HFFc6 (cell line): ENCODE measurements at regions not wholly inside any gene's neighbourhood (a gene's known extent, or its start where the extent isn't known, plus 50 kb on each side); places are given as distances from the start of the nearest gene placed in this dataset.

ENCODE experiments used
- DNase-seq: peaks from one replicate; pipeline ENCODE4 v3.0.0-alpha.2; 2018
- H3K27ac Mint-ChIP-seq: 2 replicates; pipeline ENCODE4 v1.8.0; 2020; ENCODE audit warnings: mild to moderate bottlenecking, mixed read lengths
- H3K27me3 Mint-ChIP-seq: 2 replicates; pipeline ENCODE4 v1.8.0; 2021; ENCODE audit warnings: mild to moderate bottlenecking, moderate library complexity, mixed read lengths; ENCODE audit not compliant: insufficient read depth
- H3K36me3 Mint-ChIP-seq: 2 replicates; pipeline ENCODE4 v1.8.0; 2021; ENCODE audit warnings: low read depth, mixed read lengths
- H3K4me1 Mint-ChIP-seq: 2 replicates; pipeline ENCODE4 v1.8.0; 2020; ENCODE audit warnings: low read depth, mixed read lengths
- H3K4me3 Mint-ChIP-seq: 2 replicates; pipeline ENCODE4 v1.8.0; 2020; ENCODE audit warnings: mild to moderate bottlenecking, moderate library complexity, mixed read lengths
- H3K9me3 Mint-ChIP-seq: 2 replicates; pipeline ENCODE4 v1.8.0; 2020; ENCODE audit warnings: mild to moderate bottlenecking, mixed read lengths
- TF ChIP-seq, protein P1 (sequence below): fragments of 200-600 bp; sonication (generic); IDR thresholded peaks from 2 replicates; pipeline ENCODE4 v1.5.0; 2021; ENCODE audit warnings: antibody characterized with exemption, mild to moderate bottlenecking

- Mint-ChIP-seq H3K4me3 (no peak overlapping the region), H3K4me1 (no peaks in the 10 kb centered on the region), H3K9me3 (no peaks in the 10 kb centered on the region), H3K27ac (no peak overlapping the region), H3K27me3 (peaks cover 46% of the 10 kb centered on the region), H3K36me3 (no peaks in the 10 kb centered on the region)
- DNase-seq = no peak
- TF ChIP-seq, protein P1, sequence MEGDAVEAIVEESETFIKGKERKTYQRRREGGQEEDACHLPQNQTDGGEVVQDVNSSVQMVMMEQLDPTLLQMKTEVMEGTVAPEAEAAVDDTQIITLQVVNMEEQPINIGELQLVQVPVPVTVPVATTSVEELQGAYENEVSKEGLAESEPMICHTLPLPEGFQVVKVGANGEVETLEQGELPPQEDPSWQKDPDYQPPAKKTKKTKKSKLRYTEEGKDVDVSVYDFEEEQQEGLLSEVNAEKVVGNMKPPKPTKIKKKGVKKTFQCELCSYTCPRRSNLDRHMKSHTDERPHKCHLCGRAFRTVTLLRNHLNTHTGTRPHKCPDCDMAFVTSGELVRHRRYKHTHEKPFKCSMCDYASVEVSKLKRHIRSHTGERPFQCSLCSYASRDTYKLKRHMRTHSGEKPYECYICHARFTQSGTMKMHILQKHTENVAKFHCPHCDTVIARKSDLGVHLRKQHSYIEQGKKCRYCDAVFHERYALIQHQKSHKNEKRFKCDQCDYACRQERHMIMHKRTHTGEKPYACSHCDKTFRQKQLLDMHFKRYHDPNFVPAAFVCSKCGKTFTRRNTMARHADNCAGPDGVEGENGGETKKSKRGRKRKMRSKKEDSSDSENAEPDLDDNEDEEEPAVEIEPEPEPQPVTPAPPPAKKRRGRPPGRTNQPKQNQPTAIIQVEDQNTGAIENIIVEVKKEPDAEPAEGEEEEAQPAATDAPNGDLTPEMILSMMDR = no peak
Measured at GRCh38 chr9:126235336-126236243, 91.0 kb upstream of the MVB12B start.

GRCh38 chr9:126236273-126236672 lies 90.4 kb upstream of the MVB12B start:
- Mint-ChIP-seq H3K9me3 (no peaks in the 10 kb centered on the region), H3K36me3 (no peaks in the 10 kb centered on the region), H3K4me1 (no peaks in the 10 kb centered on the region), H3K27me3 (peaks cover 45% of the 10 kb centered on the region), H3K27ac (no peak overlapping the region), H3K4me3 (no peak overlapping the region)
- TF ChIP-seq, protein P1 = no peak
- DNase-seq = no peak

DNA sequence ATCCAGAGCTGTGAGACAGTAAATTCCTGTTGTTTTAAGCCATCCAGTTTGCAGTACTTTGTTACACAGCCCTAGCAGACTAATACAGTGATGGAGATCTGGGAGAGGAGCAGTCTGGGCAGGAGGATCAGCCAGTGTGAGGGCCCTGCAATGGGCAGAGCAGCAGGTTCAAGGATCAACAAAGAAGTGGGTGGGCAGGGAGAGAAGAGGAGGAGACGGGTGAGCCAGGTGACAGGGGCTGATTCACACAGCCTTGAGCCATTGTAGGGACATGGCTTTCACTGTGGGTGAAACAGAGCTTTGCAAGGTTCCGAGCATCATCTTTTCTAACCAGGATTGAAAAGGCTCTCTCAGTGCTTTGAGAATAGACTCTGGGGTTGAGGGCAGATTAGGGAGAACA lies 88.2 kb upstream of the MVB12B start:
- peaks cover 33% of the 10 kb centered on the region for H3K27me3 Mint-ChIP-seq
- H3K27ac Mint-ChIP-seq = no peak overlapping the region
- TF ChIP-seq, protein P1 = no peak

DNA sequence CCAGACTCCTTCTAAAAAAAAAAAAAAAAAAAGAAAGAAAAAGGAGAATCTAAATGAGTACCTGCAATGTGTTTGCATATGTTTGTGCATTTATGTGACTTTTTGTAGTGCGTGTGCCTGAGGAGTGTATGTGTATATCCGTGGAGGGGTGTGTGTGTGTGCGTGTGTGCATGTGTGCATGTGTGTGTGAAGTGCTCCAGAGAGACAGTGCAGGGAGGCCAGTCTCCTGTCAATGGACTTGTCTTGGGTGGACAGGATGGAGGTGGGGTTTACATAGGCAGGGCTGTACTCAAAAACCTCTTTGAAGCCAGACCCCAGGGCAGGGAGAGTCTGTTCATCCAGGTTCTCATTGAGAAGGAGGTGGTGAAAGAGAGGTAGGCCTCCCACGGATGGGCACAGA lies 87.1 kb upstream of the MVB12B start:
- no peak overlapping the region for H3K27ac Mint-ChIP-seq
- peaks cover 27% of the 10 kb centered on the region for H3K27me3 Mint-ChIP-seq
- no peaks in the 10 kb centered on the region for H3K4me1 Mint-ChIP-seq
- TF ChIP-seq, protein P1 = no peak
- peaks cover 5% of the 10 kb centered on the region for H3K36me3 Mint-ChIP-seq
- no peak overlapping the region for H3K4me3 Mint-ChIP-seq
- DNase-seq = no peak
- H3K9me3 Mint-ChIP-seq = peaks cover 15% of the 10 kb centered on the region

More for the DNA sequence above, 88.2 kb upstream of the MVB12B start:
- Mint-ChIP-seq H3K9me3 (peaks cover 4% of the 10 kb centered on the region; the same call in 1 of the 2 replicates), H3K4me1 (no peaks in the 10 kb centered on the region), H3K4me3 (no peak overlapping the region), H3K36me3 (no peaks in the 10 kb centered on the region)
- no peak for DNase-seq

- no peaks in the 10 kb centered on the region for H3K4me1 Mint-ChIP-seq
- H3K4me3 Mint-ChIP-seq = no peak overlapping the region
- H3K9me3 Mint-ChIP-seq = peaks cover 23% of the 10 kb centered on the region
- TF ChIP-seq, protein P1 = no peak
- DNase-seq = no peak
- peaks cover 23% of the 10 kb centered on the region for H3K27me3 Mint-ChIP-seq
- no peak overlapping the region for H3K27ac Mint-ChIP-seq
- H3K36me3 Mint-ChIP-seq = peaks cover 11% of the 10 kb centered on the region
Measured at GRCh38 chr9:126240835-126241234, 85.8 kb upstream of the MVB12B start.
